A549 (cell line): ENCODE measurements at regions not wholly inside any gene's neighbourhood (a gene's known extent, or its start where the extent isn't known, plus 50 kb on each side); places are given as distances from the start of the nearest gene placed in this dataset.
A peak's percentile ranks its signal among the peaks of the same experiment; 100 is the strongest.

Experiments
- ATAC-seq, 2 experiments: fragments of 200-7000 bp in 1 of 2; fragments of >200 bp in 1 of 2; cut with Nextera tagmentation in 1 of 2; cut with Tn5 transposase in 1 of 2; 3 replicates each; pipeline versions ENCODE4 v1.8.0 to v1.9.1; 2018 to 2020; ENCODE audit warnings: mild to moderate bottlenecking in 1 of 2, moderate library complexity in 1 of 2
- CTCF ChIA-PET: fragments of 300-600 bp; sonication (Branson Sonifier 250); formaldehyde crosslinking; extraction: SDS; loops from one replicate; lab custom pipeline; 2021; ENCODE audit warnings: antibody characterized with exemption, inconsistent platforms; lab: Yijun Ruan, JAX
- POLR2A ChIA-PET: fragments of 350-600 bp; formaldehyde crosslinking; extraction: SDS; loops from one replicate; lab custom pipeline; 2021; ENCODE audit warnings: antibody characterized with exemption, inconsistent platforms; lab: Yijun Ruan, JAX
- DNase-seq, 2 experiments: peaks; one replicate each; pipeline versions ENCODE4 v3.0.0 to v3.0.0-alpha.2; 2011 to 2016; ENCODE audit warnings: low read depth in 1 of 2, low spot score in 1 of 2
- FAIRE-seq: peaks from 2 replicates; lab custom pipeline; 2011; peaks lifted over from hg19 to GRCh38; lab: Jason Lieb, UNC
- H3K27ac ChIP-seq, 2 experiments: fragments of >200 bp; sonication (Bioruptor Twin); formaldehyde crosslinking; 3 replicates each; pipeline ENCODE4 v1.5.1; 2016 to 2017
- H3K4me1 ChIP-seq: fragments of >200 bp; sonication (Bioruptor Twin); formaldehyde crosslinking; 3 replicates; pipeline ENCODE4 v1.6.1; 2016
- H3K4me2 ChIP-seq: fragments of >200 bp; sonication (Bioruptor Twin); formaldehyde crosslinking; 3 replicates; pipeline ENCODE4 v1.6.1; 2016
- H3K4me3 ChIP-seq: fragments of >200 bp; sonication (Bioruptor Twin); formaldehyde crosslinking; 3 replicates; pipeline ENCODE4 v1.5.1; 2016
- H3K9me3 ChIP-seq: fragments of >200 bp; sonication (Bioruptor Twin); formaldehyde crosslinking; 3 replicates; pipeline ENCODE4 v1.6.1; 2016
- BHLHE40 ChIP-seq: IDR thresholded peaks from 2 replicates; pipeline ENCODE4 v1.6.1; 2012; ENCODE audit warnings: low read depth, low read length, inconsistent platforms
- CBX2 ChIP-seq: fragments of 200-600 bp; sonication (generic); IDR thresholded peaks from 2 replicates; pipeline ENCODE4 v1.6.1; 2016; ENCODE audit warnings: low read depth, mild to moderate bottlenecking, borderline replicate concordance
- CBX8 ChIP-seq: fragments of 200-600 bp; sonication (generic); IDR thresholded peaks from 2 replicates; pipeline ENCODE4 v1.6.1; 2016
- EHMT2 ChIP-seq: fragments of 200-600 bp; sonication (generic); IDR thresholded peaks from 2 replicates; pipeline ENCODE4 v1.6.1; 2016; ENCODE audit warnings: antibody characterized with exemption, low read depth, mild to moderate bottlenecking, moderate library complexity
- FOSB ChIP-seq: fragments of 250-450 bp; sonication (Bioruptor Pico); IDR thresholded peaks from 2 replicates; pipeline ENCODE4 v1.5.0; 2020; ENCODE audit warnings: mild to moderate bottlenecking, moderate library complexity
- GATA3 ChIP-seq: IDR thresholded peaks from 2 replicates; pipeline ENCODE4 v1.6.1; 2012; ENCODE audit warnings: borderline replicate concordance
- JUN ChIP-seq, 2 experiments: fragments of >200 bp; sonication (Bioruptor Twin); formaldehyde crosslinking; IDR thresholded peaks; 2 replicates in 1 of 2; 3 replicates in 1 of 2; pipeline ENCODE4 v1.6.1; 2016 to 2017
- KDM1A ChIP-seq: fragments of 200-600 bp; sonication (generic); IDR thresholded peaks from 2 replicates; pipeline ENCODE4 v1.6.1; 2016; ENCODE audit warnings: low read depth, mild to moderate bottlenecking
- MYC ChIP-seq: IDR thresholded peaks from 2 replicates; pipeline ENCODE4 v1.6.1; 2012; ENCODE audit warnings: mild to moderate bottlenecking, inconsistent platforms, low read length, improper control_type of control experiment, borderline replicate concordance
- NFE2L2 ChIP-seq: fragments of 150-350 bp; conservative IDR thresholded peaks from 2 replicates; pipeline ENCODE4 v1.6.1; 2014; ENCODE audit warnings: low read length
- PHF8 ChIP-seq: fragments of 200-600 bp; sonication (generic); IDR thresholded peaks from 2 replicates; pipeline ENCODE4 v1.6.1; 2016; ENCODE audit warnings: low read depth, mild to moderate bottlenecking, antibody characterized with exemption, moderate library complexity, borderline replicate concordance
- RFX5 ChIP-seq: fragments of 450-650 bp; IDR thresholded peaks from 2 replicates; pipeline ENCODE4 v1.7.1; 2014; ENCODE audit warnings: antibody characterized with exemption, mild to moderate bottlenecking, moderate library complexity
- SMC3 ChIP-seq: fragments of >200 bp; sonication (Bioruptor Twin); formaldehyde crosslinking; IDR thresholded peaks from 3 replicates; pipeline ENCODE4 v1.6.1; 2018; ENCODE audit warnings: inconsistent platforms
- TFCP2L1 ChIP-seq: fragments of 250-450 bp; sonication (Bioruptor Pico); IDR thresholded peaks from 2 replicates; pipeline ENCODE4 v1.5.0; 2021; ENCODE audit warnings: mild to moderate bottlenecking
- ZNF302 ChIP-seq: fragments of 250-450 bp; sonication (Bioruptor Pico); IDR thresholded peaks from 2 replicates; pipeline ENCODE4 v1.9.0; 2021; ENCODE audit warnings: inconsistent platforms, mild to moderate bottlenecking, moderate library complexity
- WGBS: methylation state at CpG from one replicate; pipeline ENCODE4 v1.1.6; 2017; ENCODE audit errors: missing lambda C conversion rate; 5-methylcytosine and 5-hydroxymethylcytosine counted together
- TF ChIP-seq, protein P1 (sequence below): fragments of >200 bp; sonication (Bioruptor Twin); formaldehyde crosslinking; IDR thresholded peaks from 2 replicates; pipeline ENCODE4 v1.6.1; 2016
- TF ChIP-seq, protein P2 (sequence below): fragments of 200-600 bp; sonication (generic); IDR thresholded peaks from 2 replicates; pipeline ENCODE4 v1.6.1; 2016; ENCODE audit warnings: antibody characterized with exemption, mild to moderate bottlenecking, moderate library complexity
- TF ChIP-seq, protein P3 (sequence below): fragments of 250-450 bp; sonication (Bioruptor Pico); IDR thresholded peaks from 2 replicates; pipeline ENCODE4 v1.5.0; 2020; ENCODE audit warnings: low read depth, mild to moderate bottlenecking, moderate library complexity
- TF ChIP-seq, protein P4 (sequence below): fragments of 150-350 bp; IDR thresholded peaks from 2 replicates; pipeline ENCODE4 v1.6.1; 2014; ENCODE audit warnings: low read depth, mild to moderate bottlenecking, low read length
- TF ChIP-seq, protein P5 (sequence below): IDR thresholded peaks from 2 replicates; pipeline ENCODE4 v1.6.1; 2012

DNA sequence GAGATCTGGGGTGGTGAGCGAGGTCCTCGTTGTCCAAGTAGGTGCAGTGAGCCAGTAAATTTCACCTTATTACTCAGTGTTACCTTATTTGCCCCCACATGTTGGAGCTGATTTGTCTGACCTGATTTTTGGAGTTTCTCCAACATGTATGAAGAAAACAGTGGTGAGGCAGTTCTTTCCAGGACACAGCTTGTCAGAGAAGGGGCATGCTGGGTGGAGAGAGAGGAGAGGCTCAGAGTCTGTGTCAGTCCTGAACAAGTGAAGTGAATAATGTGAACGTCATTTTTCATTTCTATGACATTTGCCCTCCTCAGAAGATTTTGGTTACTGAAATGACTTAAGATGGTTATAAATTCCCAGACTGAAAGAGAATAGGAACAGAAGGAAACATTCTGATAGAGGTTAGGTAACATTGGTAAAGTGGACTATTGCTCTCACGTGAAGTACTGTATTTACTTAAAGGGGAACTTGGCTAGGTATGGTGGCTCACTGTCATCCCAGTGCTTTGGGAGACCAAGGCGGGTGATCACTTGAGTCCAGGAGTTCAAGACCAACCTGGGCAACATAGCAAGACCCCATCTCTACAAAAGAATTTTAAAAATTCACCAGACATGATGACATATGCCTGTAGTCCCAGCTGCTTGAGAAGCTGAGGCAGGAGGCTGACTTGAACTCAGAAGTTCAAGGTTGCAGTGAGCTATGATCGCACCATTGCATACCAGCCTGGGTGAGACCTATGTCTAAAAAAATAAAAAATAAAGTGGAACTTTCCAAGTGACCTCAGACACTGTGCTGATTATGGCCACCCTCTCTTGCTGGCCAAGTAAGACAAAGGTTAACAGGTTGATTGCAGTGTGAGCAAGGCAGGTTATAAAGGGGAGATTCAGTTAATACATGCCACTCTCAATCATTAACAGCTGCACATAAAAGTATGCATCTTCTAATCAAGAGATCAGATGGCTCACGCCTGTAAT lies 184.3 kb downstream of the EDN1 start:
- TF ChIP-seq, protein P1, sequence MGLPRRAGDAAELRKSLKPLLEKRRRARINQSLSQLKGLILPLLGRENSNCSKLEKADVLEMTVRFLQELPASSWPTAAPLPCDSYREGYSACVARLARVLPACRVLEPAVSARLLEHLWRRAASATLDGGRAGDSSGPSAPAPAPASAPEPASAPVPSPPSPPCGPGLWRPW = no peak
- TF ChIP-seq BHLHE40 (no peak), EHMT2 (no peak), FOSB (CRISPR knock-in tag) (no peak), MYC (no peak), CBX8 (no peak), PHF8 (no peak), GATA3 (no peak), JUN (IDR thresholded peaks at IDR 0.05) (no peak), CBX2 (no peak), RFX5 (no peak), KDM1A (no peak), ZNF302 (CRISPR knock-in tag) (no peak), NFE2L2 (no peak), TFCP2L1 (CRISPR knock-in tag) (no peak), SMC3 (no peak)
- TF ChIP-seq, protein P2, sequence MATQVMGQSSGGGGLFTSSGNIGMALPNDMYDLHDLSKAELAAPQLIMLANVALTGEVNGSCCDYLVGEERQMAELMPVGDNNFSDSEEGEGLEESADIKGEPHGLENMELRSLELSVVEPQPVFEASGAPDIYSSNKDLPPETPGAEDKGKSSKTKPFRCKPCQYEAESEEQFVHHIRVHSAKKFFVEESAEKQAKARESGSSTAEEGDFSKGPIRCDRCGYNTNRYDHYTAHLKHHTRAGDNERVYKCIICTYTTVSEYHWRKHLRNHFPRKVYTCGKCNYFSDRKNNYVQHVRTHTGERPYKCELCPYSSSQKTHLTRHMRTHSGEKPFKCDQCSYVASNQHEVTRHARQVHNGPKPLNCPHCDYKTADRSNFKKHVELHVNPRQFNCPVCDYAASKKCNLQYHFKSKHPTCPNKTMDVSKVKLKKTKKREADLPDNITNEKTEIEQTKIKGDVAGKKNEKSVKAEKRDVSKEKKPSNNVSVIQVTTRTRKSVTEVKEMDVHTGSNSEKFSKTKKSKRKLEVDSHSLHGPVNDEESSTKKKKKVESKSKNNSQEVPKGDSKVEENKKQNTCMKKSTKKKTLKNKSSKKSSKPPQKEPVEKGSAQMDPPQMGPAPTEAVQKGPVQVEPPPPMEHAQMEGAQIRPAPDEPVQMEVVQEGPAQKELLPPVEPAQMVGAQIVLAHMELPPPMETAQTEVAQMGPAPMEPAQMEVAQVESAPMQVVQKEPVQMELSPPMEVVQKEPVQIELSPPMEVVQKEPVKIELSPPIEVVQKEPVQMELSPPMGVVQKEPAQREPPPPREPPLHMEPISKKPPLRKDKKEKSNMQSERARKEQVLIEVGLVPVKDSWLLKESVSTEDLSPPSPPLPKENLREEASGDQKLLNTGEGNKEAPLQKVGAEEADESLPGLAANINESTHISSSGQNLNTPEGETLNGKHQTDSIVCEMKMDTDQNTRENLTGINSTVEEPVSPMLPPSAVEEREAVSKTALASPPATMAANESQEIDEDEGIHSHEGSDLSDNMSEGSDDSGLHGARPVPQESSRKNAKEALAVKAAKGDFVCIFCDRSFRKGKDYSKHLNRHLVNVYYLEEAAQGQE = no peak
- TF ChIP-seq, protein P3, sequence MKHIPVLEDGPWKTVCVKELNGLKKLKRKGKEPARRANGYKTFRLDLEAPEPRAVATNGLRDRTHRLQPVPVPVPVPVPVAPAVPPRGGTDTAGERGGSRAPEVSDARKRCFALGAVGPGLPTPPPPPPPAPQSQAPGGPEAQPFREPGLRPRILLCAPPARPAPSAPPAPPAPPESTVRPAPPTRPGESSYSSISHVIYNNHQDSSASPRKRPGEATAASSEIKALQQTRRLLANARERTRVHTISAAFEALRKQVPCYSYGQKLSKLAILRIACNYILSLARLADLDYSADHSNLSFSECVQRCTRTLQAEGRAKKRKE (CRISPR knock-in tag) = no peak
- TF ChIP-seq, protein P4, sequence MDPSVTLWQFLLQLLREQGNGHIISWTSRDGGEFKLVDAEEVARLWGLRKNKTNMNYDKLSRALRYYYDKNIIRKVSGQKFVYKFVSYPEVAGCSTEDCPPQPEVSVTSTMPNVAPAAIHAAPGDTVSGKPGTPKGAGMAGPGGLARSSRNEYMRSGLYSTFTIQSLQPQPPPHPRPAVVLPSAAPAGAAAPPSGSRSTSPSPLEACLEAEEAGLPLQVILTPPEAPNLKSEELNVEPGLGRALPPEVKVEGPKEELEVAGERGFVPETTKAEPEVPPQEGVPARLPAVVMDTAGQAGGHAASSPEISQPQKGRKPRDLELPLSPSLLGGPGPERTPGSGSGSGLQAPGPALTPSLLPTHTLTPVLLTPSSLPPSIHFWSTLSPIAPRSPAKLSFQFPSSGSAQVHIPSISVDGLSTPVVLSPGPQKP = no peak
- TF ChIP-seq, protein P5, sequence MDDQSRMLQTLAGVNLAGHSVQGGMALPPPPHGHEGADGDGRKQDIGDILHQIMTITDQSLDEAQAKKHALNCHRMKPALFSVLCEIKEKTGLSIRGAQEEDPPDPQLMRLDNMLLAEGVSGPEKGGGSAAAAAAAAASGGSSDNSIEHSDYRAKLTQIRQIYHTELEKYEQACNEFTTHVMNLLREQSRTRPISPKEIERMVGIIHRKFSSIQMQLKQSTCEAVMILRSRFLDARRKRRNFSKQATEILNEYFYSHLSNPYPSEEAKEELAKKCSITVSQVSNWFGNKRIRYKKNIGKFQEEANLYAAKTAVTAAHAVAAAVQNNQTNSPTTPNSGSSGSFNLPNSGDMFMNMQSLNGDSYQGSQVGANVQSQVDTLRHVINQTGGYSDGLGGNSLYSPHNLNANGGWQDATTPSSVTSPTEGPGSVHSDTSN = no peak
- Histone ChIP-seq H3K27ac (peak overlapping the region; percentile 56 to 74; a peak in 5 of 6 replicates), H3K4me2 (no peak overlapping the region), H3K4me1 (peaks cover 34% of the 10 kb centered on the region), H3K9me3 (no peaks in the 10 kb centered on the region), H3K4me3 (no peak overlapping the region)
- no peak for FAIRE-seq
- DNase-seq = no peak
- 81% methylated on average over 7 of the region's 7 CpGs for WGBS
- CTCF ChIA-PET = no interaction called here
- POLR2A ChIA-PET = no interaction called here
- ATAC-seq = peak in 1 of 2 experiments; percentile 36; a peak in 1 of 6 replicates
